Sigmoid colon (tissue), 6 donors: ENCODE measurements at regions not wholly inside any gene's neighbourhood (a gene's known extent, or its start where the extent isn't known, plus 50 kb on each side); places are given as distances from the start of the nearest gene placed in this dataset.

Source experiments
- DNase-seq: peaks from one replicate; pipeline ENCODE4 v3.0.0-alpha.2; 2019
- H3K27ac ChIP-seq, 4 donors: fragments of 200-600 bp; sonication (generic); one replicate each; pipeline ENCODE4 v1.5.1; 2016 to 2019; ENCODE audit warnings: mild to moderate bottlenecking in 1 of 4
- H3K27me3 ChIP-seq, 3 donors: fragments of 200-600 bp; sonication (generic); one replicate each; pipeline ENCODE4 v1.5.1; 2019; ENCODE audit warnings: mild to moderate bottlenecking in 1 of 3
- H3K36me3 ChIP-seq, 4 donors: fragments of 200-600 bp; sonication (generic); one replicate each; pipeline ENCODE4 v1.5.1; 2016 to 2019
- H3K4me1 ChIP-seq, 4 donors: fragments of 200-600 bp; sonication (generic); one replicate each; pipeline ENCODE4 v1.5.1; 2017 to 2019
- H3K4me3 ChIP-seq, 4 donors: fragments of 200-600 bp; sonication (generic); one replicate each; pipeline ENCODE4 v1.5.1; 2017 to 2019; ENCODE audit warnings: mild to moderate bottlenecking in 2 of 4, moderate library complexity in 1 of 4
- H3K9me3 ChIP-seq, 4 donors: fragments of 200-600 bp in 3 of 4; sonication (generic) in 3 of 4; one replicate each; pipeline versions ENCODE4 v1.5.1 to v1.6.1; 2013 to 2019
- EP300 ChIP-seq, 4 donors: sonication (generic); formaldehyde crosslinking; IDR thresholded peaks; one replicate each; pipeline ENCODE4 v1.6.1; 2017; ENCODE audit warnings: antibody characterized with exemption in 4 of 4
- POLR2A ChIP-seq, 2 donors: fragments of 450-650 bp; IDR thresholded peaks; one replicate each; pipeline ENCODE4 v1.6.1; 2016; ENCODE audit warnings: antibody characterized with exemption in 2 of 2, mild to moderate bottlenecking in 2 of 2, moderate library complexity in 2 of 2
- POLR2AphosphoS5 ChIP-seq, 4 donors: sonication (generic); formaldehyde crosslinking; IDR thresholded peaks; one replicate each; pipeline ENCODE4 v1.6.1; 2017; ENCODE audit warnings: antibody characterized with exemption in 4 of 4
- WGBS, 2 donors: extraction: QIAGEN DNeasy Blood & Tissue Kit; methylation state at CpG; one replicate each; pipeline ENCODE4 v1.1.7; 2013; 5-methylcytosine and 5-hydroxymethylcytosine counted together
- intact Hi-C: fragments of 100-400 bp; cut with DNase I; formaldehyde crosslinking; loops from one replicate; pipeline ENCODE4 v1.15.1; 2023
- TF ChIP-seq, protein P1 (sequence below), 4 experiments: fragments of 450-650 bp in 3 of 4; fragments of 200-600 bp in 1 of 4; IDR thresholded peaks; one replicate each; pipeline ENCODE4 v1.5.1; 2016 to 2019; ENCODE audit warnings: antibody characterized with exemption in 4 of 4, mild to moderate bottlenecking in 3 of 4, moderate library complexity in 2 of 4
- donor health status: healthy with polysubstance abuse.
- donor health status: healthy.

DNA sequence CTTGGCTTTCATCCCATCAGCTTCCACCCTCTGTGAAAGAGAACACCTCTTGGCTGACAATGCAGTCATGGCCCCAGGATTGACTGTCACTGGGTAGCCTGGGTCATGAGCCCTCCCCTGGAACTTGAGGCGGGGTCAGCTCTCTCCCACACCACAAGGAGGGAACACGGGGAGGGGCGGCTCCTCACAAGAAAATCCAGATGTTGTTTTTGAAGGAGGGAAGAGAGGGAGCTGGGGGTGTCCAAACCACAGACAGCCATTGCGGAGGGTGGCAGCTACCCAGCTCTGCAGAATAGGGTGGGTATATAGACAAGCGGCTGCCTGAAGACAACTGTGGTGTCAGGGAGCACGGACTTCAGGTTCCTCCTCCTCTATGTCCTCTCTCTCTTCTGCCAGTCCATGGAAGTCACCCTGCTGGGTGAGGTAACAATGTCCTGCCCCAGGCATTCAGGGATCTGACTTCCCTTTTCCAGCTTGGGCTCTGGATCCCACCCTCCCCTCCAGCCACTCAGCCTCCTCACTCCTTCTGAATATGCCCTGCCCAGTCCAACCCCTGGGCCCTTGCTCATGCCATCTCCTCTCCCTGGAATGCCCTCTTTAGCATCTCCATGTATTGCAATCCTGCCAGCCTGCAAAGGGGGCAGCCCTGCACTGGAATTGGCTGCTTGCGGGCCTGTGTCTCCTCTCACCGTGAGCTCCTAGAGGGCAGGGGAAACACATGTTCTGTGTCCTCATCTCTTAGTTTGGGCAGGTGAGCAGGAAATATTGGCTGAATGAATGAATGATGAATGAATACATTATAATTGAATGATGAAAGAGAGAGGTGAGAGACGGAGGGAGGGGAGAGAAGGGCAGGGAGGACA lies 60.9 kb upstream of the RUNX3 start:
- WGBS, 2 donors: 67 to 68% methylated on average over 9 of the region's 9 CpGs
- H3K4me3 ChIP-seq: no peak overlapping the region
- H3K9me3 ChIP-seq: peaks cover 0 to 3% (median 0%) of the 10 kb centered on the region in 4 donors
- peaks cover 0 to 3% (median 0%) of the 10 kb centered on the region in 3 donors for H3K27me3 ChIP-seq
- intact Hi-C loops: no loop called here
- TF ChIP-seq POLR2AphosphoS5 (IDR thresholded peaks at IDR 0.05) (no peak), EP300 (IDR thresholded peaks at IDR 0.05) (no peak), POLR2A (IDR thresholded peaks at IDR 0.05) (no peak)
- TF ChIP-seq, protein P1, sequence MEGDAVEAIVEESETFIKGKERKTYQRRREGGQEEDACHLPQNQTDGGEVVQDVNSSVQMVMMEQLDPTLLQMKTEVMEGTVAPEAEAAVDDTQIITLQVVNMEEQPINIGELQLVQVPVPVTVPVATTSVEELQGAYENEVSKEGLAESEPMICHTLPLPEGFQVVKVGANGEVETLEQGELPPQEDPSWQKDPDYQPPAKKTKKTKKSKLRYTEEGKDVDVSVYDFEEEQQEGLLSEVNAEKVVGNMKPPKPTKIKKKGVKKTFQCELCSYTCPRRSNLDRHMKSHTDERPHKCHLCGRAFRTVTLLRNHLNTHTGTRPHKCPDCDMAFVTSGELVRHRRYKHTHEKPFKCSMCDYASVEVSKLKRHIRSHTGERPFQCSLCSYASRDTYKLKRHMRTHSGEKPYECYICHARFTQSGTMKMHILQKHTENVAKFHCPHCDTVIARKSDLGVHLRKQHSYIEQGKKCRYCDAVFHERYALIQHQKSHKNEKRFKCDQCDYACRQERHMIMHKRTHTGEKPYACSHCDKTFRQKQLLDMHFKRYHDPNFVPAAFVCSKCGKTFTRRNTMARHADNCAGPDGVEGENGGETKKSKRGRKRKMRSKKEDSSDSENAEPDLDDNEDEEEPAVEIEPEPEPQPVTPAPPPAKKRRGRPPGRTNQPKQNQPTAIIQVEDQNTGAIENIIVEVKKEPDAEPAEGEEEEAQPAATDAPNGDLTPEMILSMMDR (IDR thresholded peaks at IDR 0.05): no peak
- no peak overlapping the region for H3K27ac ChIP-seq
- DNase-seq: no peak
- no peaks in the 10 kb centered on the region for H3K4me1 ChIP-seq
- no peaks in the 10 kb centered on the region for H3K36me3 ChIP-seq

DNA sequence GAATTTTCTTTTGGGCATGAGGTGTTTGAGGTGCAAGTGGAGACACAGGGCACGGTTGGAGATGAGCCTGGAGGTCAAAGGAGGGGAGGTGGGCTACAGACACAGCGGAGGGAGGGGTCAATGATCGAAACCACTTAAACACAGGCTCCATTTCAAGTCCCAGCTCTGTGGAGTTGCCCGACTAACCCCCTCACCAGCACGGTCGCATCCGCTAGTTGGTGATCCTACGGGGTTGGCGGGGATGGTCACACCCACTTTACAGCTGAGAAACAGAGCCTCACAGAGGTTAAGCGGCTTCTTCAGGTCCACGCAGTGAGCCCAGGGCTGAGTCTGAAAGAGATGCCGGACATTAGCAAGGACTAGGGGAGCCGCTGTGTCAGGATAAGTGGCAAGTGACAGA lies 60.1 kb upstream of the RUNX3 start:
- no peak overlapping the region for H3K27ac ChIP-seq
- peaks cover 0 to 3% (median 0%) of the 10 kb centered on the region in 3 donors for H3K27me3 ChIP-seq
- no peak for DNase-seq
- no peaks in the 10 kb centered on the region for H3K36me3 ChIP-seq
- intact Hi-C loops: no loop called here
- H3K4me3 ChIP-seq: no peak overlapping the region
- WGBS, 2 donors: 64 to 79% methylated on average over 13 of the region's 13 CpGs
- no peaks in the 10 kb centered on the region for H3K4me1 ChIP-seq
- peaks cover 0 to 3% (median 0%) of the 10 kb centered on the region in 4 donors for H3K9me3 ChIP-seq
- no peak for TF ChIP-seq POLR2AphosphoS5 (IDR thresholded peaks at IDR 0.05)
- no peak for TF ChIP-seq EP300 (IDR thresholded peaks at IDR 0.05)
- TF ChIP-seq, protein P1 (IDR thresholded peaks at IDR 0.05): no peak
- TF ChIP-seq POLR2A (IDR thresholded peaks at IDR 0.05): no peak

DNA sequence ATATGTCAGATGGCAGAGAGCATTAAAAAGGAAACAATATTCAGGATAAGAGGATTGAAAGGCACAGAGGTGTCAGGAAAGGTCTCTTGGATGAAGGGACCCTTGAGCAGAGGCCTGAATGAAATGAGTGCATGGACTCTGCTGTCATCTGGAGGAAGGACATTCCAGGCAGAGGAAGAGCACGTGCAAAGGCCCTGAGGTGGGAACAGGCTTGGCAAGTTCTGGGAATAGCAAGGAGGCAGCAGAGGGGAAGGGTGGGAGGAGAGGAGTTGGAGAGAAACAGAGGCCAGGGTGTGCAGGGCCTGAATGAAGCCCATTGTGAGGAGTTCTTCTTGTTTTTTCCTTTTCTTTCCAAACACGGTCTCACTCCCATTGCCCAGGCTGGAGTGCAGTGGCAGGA lies 59.0 kb upstream of the RUNX3 start:
- H3K4me1 ChIP-seq: no peaks in the 10 kb centered on the region
- H3K4me3 ChIP-seq: no peak overlapping the region
- H3K36me3 ChIP-seq: no peaks in the 10 kb centered on the region
- WGBS, 2 donors: 67 to 86% methylated on average over 2 of the region's 2 CpGs
- H3K9me3 ChIP-seq: peaks cover 0 to 3% (median 0%) of the 10 kb centered on the region in 4 donors
- no peak for TF ChIP-seq EP300 (IDR thresholded peaks at IDR 0.05)
- no peak overlapping the region for H3K27ac ChIP-seq
- peaks cover 0 to 3% (median 0%) of the 10 kb centered on the region in 3 donors for H3K27me3 ChIP-seq
- intact Hi-C loops: no loop called here
- no peak for DNase-seq

DNA sequence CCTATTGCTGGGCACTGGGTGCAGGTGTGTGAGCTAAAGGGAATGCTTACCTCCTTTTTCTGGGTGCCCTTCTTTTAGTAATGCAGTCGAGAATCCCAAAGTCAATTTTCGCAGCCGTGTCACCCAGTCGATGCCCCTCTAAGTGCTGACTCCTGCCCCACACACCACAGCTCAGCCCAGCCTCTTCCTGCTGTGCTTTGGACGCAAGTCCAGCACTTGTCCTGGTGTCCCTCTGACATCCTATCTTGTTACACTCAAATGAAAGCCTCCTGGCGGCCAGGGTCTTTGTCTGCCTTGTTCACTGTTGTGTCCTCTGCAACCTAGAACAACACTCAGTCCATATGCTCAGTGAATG lies 58.5 kb upstream of the RUNX3 start:
- H3K9me3 ChIP-seq: peaks cover 0 to 3% (median 0%) of the 10 kb centered on the region in 4 donors
- 83 to 91% methylated on average over 6 of the region's 6 CpGs for WGBS, 2 donors
- intact Hi-C loops: no loop called here
- no peaks in the 10 kb centered on the region for H3K36me3 ChIP-seq
- no peaks in the 10 kb centered on the region for H3K4me1 ChIP-seq
- TF ChIP-seq POLR2AphosphoS5 (IDR thresholded peaks at IDR 0.05) (no peak), EP300 (IDR thresholded peaks at IDR 0.05) (no peak), POLR2A (IDR thresholded peaks at IDR 0.05) (no peak)
- TF ChIP-seq, protein P1 (IDR thresholded peaks at IDR 0.05): no peak
- peaks cover 0 to 3% (median 0%) of the 10 kb centered on the region in 3 donors for H3K27me3 ChIP-seq
- H3K27ac ChIP-seq: no peak overlapping the region
- H3K4me3 ChIP-seq: no peak overlapping the region
- no peak for DNase-seq

DNA sequence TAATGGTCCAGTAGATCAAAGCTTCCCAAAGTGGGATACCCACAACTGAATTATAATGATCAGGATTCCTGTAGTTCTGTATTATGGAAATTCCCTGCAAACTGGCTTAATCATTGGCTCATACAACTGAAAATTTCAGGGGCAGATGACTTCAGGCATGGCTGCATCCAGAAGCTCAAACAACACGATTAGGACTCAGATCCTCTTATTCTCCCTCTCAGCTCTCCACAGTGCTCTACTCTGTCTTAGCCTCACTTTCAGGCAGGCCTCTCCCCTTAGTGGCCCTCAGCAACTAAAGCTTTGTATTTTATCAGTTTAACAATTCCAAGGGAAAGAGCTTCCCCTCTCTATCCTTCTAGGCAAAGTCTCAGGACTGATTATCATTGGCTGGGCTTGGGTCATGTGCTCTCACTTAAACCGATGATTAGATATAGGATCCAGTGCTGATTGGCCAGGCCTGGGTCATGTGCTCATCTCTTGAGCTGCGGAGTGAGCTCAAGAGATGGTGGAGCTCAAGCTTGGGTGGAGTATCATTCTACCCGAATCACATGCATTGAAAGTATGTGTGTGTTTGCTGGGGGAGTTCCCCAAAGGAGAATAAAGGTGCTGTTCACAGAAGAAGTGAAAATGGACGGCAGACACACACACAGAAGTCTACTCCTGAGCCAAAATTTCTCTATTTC lies 57.9 kb upstream of the RUNX3 start:
- no peak for DNase-seq
- intact Hi-C loops: no loop called here
- H3K27ac ChIP-seq: no peak overlapping the region
- TF ChIP-seq EP300 (IDR thresholded peaks at IDR 0.05): no peak
- TF ChIP-seq POLR2AphosphoS5 (IDR thresholded peaks at IDR 0.05): no peak
- no peak for TF ChIP-seq POLR2A (IDR thresholded peaks at IDR 0.05)
- TF ChIP-seq, protein P1 (IDR thresholded peaks at IDR 0.05): no peak
- 61 to 67% methylated on average over 5 of the region's 5 CpGs for WGBS, 2 donors
- H3K4me1 ChIP-seq: no peaks in the 10 kb centered on the region
- no peak overlapping the region for H3K4me3 ChIP-seq
- H3K27me3 ChIP-seq: peaks cover 0 to 3% (median 0%) of the 10 kb centered on the region in 3 donors
- H3K9me3 ChIP-seq: peaks cover 0 to 3% (median 0%) of the 10 kb centered on the region in 4 donors
- H3K36me3 ChIP-seq: no peaks in the 10 kb centered on the region
